SW480 (cell line): ENCODE measurements at regions not wholly inside any gene's neighbourhood (a gene's known extent, or its start where the extent isn't known, plus 50 kb on each side); places are given as distances from the start of the nearest gene placed in this dataset.

ENCODE experiments used
- DNase-seq: peaks from one replicate; pipeline ENCODE4 v3.0.0-alpha.2; 2016; ENCODE audit warnings: low spot score

- no peak for DNase-seq
These were observed 299.1 kb upstream of the SPRED2 start for GRCh38 chr2:65731476-65731875.

- DNase-seq = no peak
These were observed 297.8 kb upstream of the SPRED2 start for GRCh38 chr2:65730186-65730585.

- DNase-seq = no peak
These were observed 296.8 kb upstream of the SPRED2 start for GRCh38 chr2:65729246-65729645.

GRCh38 chr2:65728477-65729180, 296.2 kb upstream of the SPRED2 start:
- peak; percentile 39 for DNase-seq

GRCh38 chr2:65727816-65728215, 295.4 kb upstream of the SPRED2 start:
- no peak for DNase-seq

- no peak for DNase-seq
These were observed 295.0 kb upstream of the SPRED2 start for GRCh38 chr2:65727381-65727780.

GRCh38 chr2:65724752-65725151, 292.4 kb upstream of the SPRED2 start:
- DNase-seq = no peak

- DNase-seq = no peak
These were observed 291.9 kb upstream of the SPRED2 start for GRCh38 chr2:65724336-65724735.

- DNase-seq = peak; percentile 38
These were observed 289.8 kb upstream of the SPRED2 start for GRCh38 chr2:65722028-65722778.

- DNase-seq = no peak
These were observed 284.3 kb upstream of the SPRED2 start for GRCh38 chr2:65716698-65717097.

GRCh38 chr2:65715323-65715722, 282.9 kb upstream of the SPRED2 start:
- no peak for DNase-seq

- no peak for DNase-seq
These were observed 282.5 kb upstream of the SPRED2 start for GRCh38 chr2:65714866-65715265.

GRCh38 chr2:65711863-65712262, 279.5 kb upstream of the SPRED2 start:
- DNase-seq = no peak

GRCh38 chr2:65710779-65711295, 278.4 kb upstream of the SPRED2 start:
- peak; percentile 78 for DNase-seq

- peak; percentile 53 for DNase-seq
These were observed 278.0 kb upstream of the SPRED2 start for GRCh38 chr2:65710356-65710755.

GRCh38 chr2:65708086-65708485, 275.7 kb upstream of the SPRED2 start:
- no peak for DNase-seq

GRCh38 chr2:65706411-65706810, 274.0 kb upstream of the SPRED2 start:
- DNase-seq = no peak

GRCh38 chr2:65701191-65701590, 268.8 kb upstream of the SPRED2 start:
- no peak for DNase-seq

- DNase-seq = no peak
These were observed 268.3 kb upstream of the SPRED2 start for GRCh38 chr2:65700720-65701119.

- DNase-seq = no peak
These were observed 267.7 kb upstream of the SPRED2 start for GRCh38 chr2:65700004-65700651.

GRCh38 chr2:65691816-65692215, 259.4 kb upstream of the SPRED2 start:
- no peak for DNase-seq

GRCh38 chr2:65688141-65688886, 255.9 kb upstream of the SPRED2 start:
- no peak for DNase-seq
